ENCODE measurements at regions not wholly inside any gene's neighbourhood (a gene's known extent, or its start where the extent isn't known, plus 50 kb on each side); places are given as distances from the start of the nearest gene placed in this dataset.

DNA sequence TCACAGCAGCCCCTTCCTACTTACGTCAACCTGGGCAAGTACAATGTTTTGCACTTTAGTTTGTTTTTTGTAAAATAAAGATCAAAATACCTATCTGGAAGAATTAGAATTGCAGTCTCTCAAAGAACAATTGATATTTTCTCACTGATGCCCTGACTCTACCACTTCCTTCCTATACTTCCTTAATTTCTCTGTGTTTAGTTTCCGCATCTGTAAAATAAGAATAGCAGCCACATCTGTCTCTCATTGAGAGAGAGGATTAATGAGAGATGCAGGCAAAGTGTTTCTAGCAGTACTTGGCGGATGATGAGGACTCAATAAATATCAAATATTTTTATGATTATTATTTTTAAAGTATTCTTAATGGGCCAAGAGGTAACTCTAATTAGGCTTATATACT is 122.6 kb upstream of the PIEZO2 start:
- TF ChIP-seq POLR2AphosphoS5 (IDR thresholded peaks at IDR 0.05; ENCODE audit: low read depth, low read length) (no peak), MXI1 (IDR thresholded peaks at IDR 0.05; ENCODE audit: low read depth, low read length) (no peak), SMC3 (IDR thresholded peaks at IDR 0.05; ENCODE audit: low read depth, low read length) (no peak), RAD21 (IDR thresholded peaks at IDR 0.05; ENCODE audit: low read length) (no peak), TAF1 (IDR thresholded peaks at IDR 0.05; ENCODE audit: borderline replicate concordance, low read depth, low read length) (no peak), EZH2phosphoT487 (IDR thresholded peaks at IDR 0.05; ENCODE audit: borderline replicate concordance, low read depth) (no peak), CHD2 (IDR thresholded peaks at IDR 0.05; ENCODE audit: low read length, partially characterized antibody) (no peak), NRF1 (IDR thresholded peaks at IDR 0.05; ENCODE audit: low read depth, low read length) (no peak), RFX5 (IDR thresholded peaks at IDR 0.05; ENCODE audit: low read length) (no peak)
- TF ChIP-seq, protein P1, sequence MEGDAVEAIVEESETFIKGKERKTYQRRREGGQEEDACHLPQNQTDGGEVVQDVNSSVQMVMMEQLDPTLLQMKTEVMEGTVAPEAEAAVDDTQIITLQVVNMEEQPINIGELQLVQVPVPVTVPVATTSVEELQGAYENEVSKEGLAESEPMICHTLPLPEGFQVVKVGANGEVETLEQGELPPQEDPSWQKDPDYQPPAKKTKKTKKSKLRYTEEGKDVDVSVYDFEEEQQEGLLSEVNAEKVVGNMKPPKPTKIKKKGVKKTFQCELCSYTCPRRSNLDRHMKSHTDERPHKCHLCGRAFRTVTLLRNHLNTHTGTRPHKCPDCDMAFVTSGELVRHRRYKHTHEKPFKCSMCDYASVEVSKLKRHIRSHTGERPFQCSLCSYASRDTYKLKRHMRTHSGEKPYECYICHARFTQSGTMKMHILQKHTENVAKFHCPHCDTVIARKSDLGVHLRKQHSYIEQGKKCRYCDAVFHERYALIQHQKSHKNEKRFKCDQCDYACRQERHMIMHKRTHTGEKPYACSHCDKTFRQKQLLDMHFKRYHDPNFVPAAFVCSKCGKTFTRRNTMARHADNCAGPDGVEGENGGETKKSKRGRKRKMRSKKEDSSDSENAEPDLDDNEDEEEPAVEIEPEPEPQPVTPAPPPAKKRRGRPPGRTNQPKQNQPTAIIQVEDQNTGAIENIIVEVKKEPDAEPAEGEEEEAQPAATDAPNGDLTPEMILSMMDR (IDR thresholded peaks at IDR 0.05): no peak
- TF ChIP-seq, protein P2, sequence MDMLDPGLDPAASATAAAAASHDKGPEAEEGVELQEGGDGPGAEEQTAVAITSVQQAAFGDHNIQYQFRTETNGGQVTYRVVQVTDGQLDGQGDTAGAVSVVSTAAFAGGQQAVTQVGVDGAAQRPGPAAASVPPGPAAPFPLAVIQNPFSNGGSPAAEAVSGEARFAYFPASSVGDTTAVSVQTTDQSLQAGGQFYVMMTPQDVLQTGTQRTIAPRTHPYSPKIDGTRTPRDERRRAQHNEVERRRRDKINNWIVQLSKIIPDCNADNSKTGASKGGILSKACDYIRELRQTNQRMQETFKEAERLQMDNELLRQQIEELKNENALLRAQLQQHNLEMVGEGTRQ (IDR thresholded peaks at IDR 0.05; ENCODE audit: borderline replicate concordance, low read depth, low read length): no peak
